ENCODE measurements at regions not wholly inside any gene's neighbourhood (a gene's known extent, or its start where the extent isn't known, plus 50 kb on each side); places are given as distances from the start of the nearest gene placed in this dataset.

DNA sequence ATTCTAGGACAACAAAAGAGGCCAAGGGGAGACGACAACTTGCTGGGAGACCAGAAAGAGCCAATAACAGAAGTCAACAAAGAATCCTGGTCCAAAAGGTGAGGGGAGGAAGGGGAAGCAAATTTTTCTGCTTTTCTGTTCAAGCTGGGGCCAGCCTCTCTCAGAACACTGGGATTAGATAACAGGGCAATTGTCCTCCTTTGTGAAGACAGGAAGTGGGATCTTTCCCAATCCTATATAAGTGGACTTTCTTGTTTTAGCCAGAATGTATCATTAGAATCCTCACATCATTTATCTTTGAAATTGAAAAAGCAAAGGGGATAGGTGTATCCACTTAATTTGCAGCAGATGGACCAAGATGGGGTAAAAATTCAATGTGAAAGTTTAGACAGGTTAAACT is 101.2 kb upstream of the COL21A1 start:
- TF ChIP-seq, protein P1, sequence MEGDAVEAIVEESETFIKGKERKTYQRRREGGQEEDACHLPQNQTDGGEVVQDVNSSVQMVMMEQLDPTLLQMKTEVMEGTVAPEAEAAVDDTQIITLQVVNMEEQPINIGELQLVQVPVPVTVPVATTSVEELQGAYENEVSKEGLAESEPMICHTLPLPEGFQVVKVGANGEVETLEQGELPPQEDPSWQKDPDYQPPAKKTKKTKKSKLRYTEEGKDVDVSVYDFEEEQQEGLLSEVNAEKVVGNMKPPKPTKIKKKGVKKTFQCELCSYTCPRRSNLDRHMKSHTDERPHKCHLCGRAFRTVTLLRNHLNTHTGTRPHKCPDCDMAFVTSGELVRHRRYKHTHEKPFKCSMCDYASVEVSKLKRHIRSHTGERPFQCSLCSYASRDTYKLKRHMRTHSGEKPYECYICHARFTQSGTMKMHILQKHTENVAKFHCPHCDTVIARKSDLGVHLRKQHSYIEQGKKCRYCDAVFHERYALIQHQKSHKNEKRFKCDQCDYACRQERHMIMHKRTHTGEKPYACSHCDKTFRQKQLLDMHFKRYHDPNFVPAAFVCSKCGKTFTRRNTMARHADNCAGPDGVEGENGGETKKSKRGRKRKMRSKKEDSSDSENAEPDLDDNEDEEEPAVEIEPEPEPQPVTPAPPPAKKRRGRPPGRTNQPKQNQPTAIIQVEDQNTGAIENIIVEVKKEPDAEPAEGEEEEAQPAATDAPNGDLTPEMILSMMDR (IDR thresholded peaks at IDR 0.05), result no peak
- TF ChIP-seq POLR2A (IDR thresholded peaks at IDR 0.05), result no peak
